Liver (tissue), 8 donors: ENCODE measurements at regions not wholly inside any gene's neighbourhood (a gene's known extent, or its start where the extent isn't known, plus 50 kb on each side); places are given as distances from the start of the nearest gene placed in this dataset.
"Not testable (repeated sequence)": the region's sequence is repeated elsewhere in the genome, so short reads cannot be mapped to it uniquely, and the experiment has no call there.

ENCODE experiments used
- DNase-seq: peaks from one replicate; pipeline ENCODE4 v3.0.0-alpha.2; 2017; ENCODE audit warnings: low spot score
- H3K27ac ChIP-seq, 2 donors: one replicate each; pipeline ENCODE4 v1.7.0; 2013; ENCODE audit warnings: inconsistent platforms in 2 of 2, low read length in 2 of 2, control low read depth in 1 of 2, low read depth in 1 of 2, mild to moderate bottlenecking in 1 of 2
- H3K27me3 ChIP-seq, 4 donors: one replicate each; pipeline versions ENCODE4 v1.6.1 to v1.7.0; 2013; ENCODE audit warnings: low read length in 3 of 4, inconsistent platforms in 1 of 4, mild to moderate bottlenecking in 1 of 4, moderate library complexity in 1 of 4; ENCODE audit not compliant: control insufficient read depth in 4 of 4, insufficient read depth in 4 of 4
- H3K36me3 ChIP-seq, 4 donors: one replicate each; pipeline versions ENCODE4 v1.6.1 to v1.7.0; 2013; ENCODE audit warnings: low read length in 3 of 4, mild to moderate bottlenecking in 3 of 4, low read depth in 1 of 4, moderate library complexity in 1 of 4; ENCODE audit not compliant: control insufficient read depth in 4 of 4, insufficient read depth in 3 of 4
- H3K4me1 ChIP-seq, 4 donors: one replicate each; pipeline versions ENCODE4 v1.6.1 to v1.7.0; 2013; ENCODE audit warnings: low read length in 3 of 4, mild to moderate bottlenecking in 3 of 4, moderate library complexity in 1 of 4; ENCODE audit not compliant: control insufficient read depth in 4 of 4, insufficient read depth in 4 of 4
- H3K4me3 ChIP-seq, 3 donors: one replicate each; pipeline versions ENCODE4 v1.6.1 to v1.7.0; 2013; ENCODE audit warnings: low read length in 3 of 3, control low read depth in 1 of 3, low read depth in 1 of 3, mild to moderate bottlenecking in 1 of 3
- H3K9ac ChIP-seq, 2 donors: one replicate each; pipeline ENCODE4 v1.7.0; 2013; ENCODE audit warnings: low read length in 2 of 2, mild to moderate bottlenecking in 2 of 2, moderate library complexity in 2 of 2, control low read depth in 1 of 2, low read depth in 1 of 2
- H3K9me3 ChIP-seq, 4 donors: one replicate each; pipeline versions ENCODE4 v1.6.1 to v1.7.0; 2013; ENCODE audit warnings: low read length in 3 of 4; ENCODE audit not compliant: control insufficient read depth in 4 of 4
- EGR1 ChIP-seq, 2 donors: IDR thresholded peaks; 2 replicates each; pipeline ENCODE4 v1.6.1; 2016 to 2018; ENCODE audit warnings: antibody characterized with exemption in 2 of 2, low read depth in 2 of 2
- FOXA1 ChIP-seq: IDR thresholded peaks from 2 replicates; pipeline ENCODE4 v1.6.1; 2016; ENCODE audit warnings: antibody characterized with exemption
- FOXA2 ChIP-seq: IDR thresholded peaks from 2 replicates; pipeline ENCODE4 v1.6.1; 2016; ENCODE audit warnings: antibody characterized with exemption
- GABPA ChIP-seq, 2 donors: IDR thresholded peaks in 1 of 2; conservative IDR thresholded peaks in 1 of 2; 2 replicates each; pipeline ENCODE4 v1.6.1; 2016; ENCODE audit warnings: antibody characterized with exemption in 2 of 2, mild to moderate bottlenecking in 1 of 2, moderate library complexity in 1 of 2
- HNF4A ChIP-seq, 2 donors: conservative IDR thresholded peaks; 2 replicates each; pipeline ENCODE4 v1.6.1; 2016; ENCODE audit warnings: antibody characterized with exemption in 2 of 2, mild to moderate bottlenecking in 2 of 2
- HNF4G ChIP-seq: IDR thresholded peaks from 2 replicates; pipeline ENCODE4 v1.6.1; 2016; ENCODE audit warnings: antibody characterized with exemption
- JUND ChIP-seq, 2 donors: IDR thresholded peaks; 2 replicates each; pipeline ENCODE4 v1.6.1; 2016; ENCODE audit warnings: antibody characterized with exemption in 2 of 2
- NR2F2 ChIP-seq: IDR thresholded peaks from 2 replicates; pipeline ENCODE4 v1.6.1; 2016; ENCODE audit warnings: antibody characterized with exemption
- RAD21 ChIP-seq, 2 donors: IDR thresholded peaks; 2 replicates each; pipeline ENCODE4 v1.6.1; 2016; ENCODE audit warnings: antibody characterized with exemption in 2 of 2, mild to moderate bottlenecking in 2 of 2
- RXRA ChIP-seq, 2 donors: IDR thresholded peaks; 2 replicates each; pipeline ENCODE4 v1.6.1; 2017 to 2018; ENCODE audit warnings: antibody characterized with exemption in 2 of 2, mild to moderate bottlenecking in 1 of 2
- SP1 ChIP-seq: IDR thresholded peaks from 2 replicates; pipeline ENCODE4 v1.6.1; 2018; ENCODE audit warnings: antibody characterized with exemption, mild to moderate bottlenecking
- TAF1 ChIP-seq: conservative IDR thresholded peaks from 2 replicates; pipeline ENCODE4 v1.6.1; 2016; ENCODE audit warnings: antibody characterized with exemption, mild to moderate bottlenecking
- YY1 ChIP-seq: IDR thresholded peaks from 2 replicates; pipeline ENCODE4 v1.6.1; 2016; ENCODE audit warnings: antibody characterized with exemption, mild to moderate bottlenecking
- WGBS: extraction: QIAGEN DNeasy Blood & Tissue Kit; methylation state at CpG from one replicate; pipeline ENCODE4 v1.1.7; 2013; 5-methylcytosine and 5-hydroxymethylcytosine counted together
- TF ChIP-seq, protein P1 (sequence below): IDR thresholded peaks from 2 replicates; pipeline ENCODE4 v1.6.1; 2016; ENCODE audit warnings: antibody characterized with exemption, mild to moderate bottlenecking
- TF ChIP-seq, protein P2 (sequence below): fragments of 150-350 bp; IDR thresholded peaks from 2 replicates; pipeline ENCODE4 v1.5.1; 2017; ENCODE audit warnings: improper control_type of control experiment, low read depth, low read length; ENCODE audit not compliant: missing input control
- TF ChIP-seq, protein P3 (sequence below): IDR thresholded peaks from 2 replicates; pipeline ENCODE4 v1.6.1; 2016; ENCODE audit warnings: antibody characterized with exemption
- TF ChIP-seq, protein P4 (sequence below): IDR thresholded peaks from 2 replicates; pipeline ENCODE4 v1.6.1; 2016; ENCODE audit warnings: antibody characterized with exemption
- TF ChIP-seq, protein P5 (sequence below): IDR thresholded peaks from 2 replicates; pipeline ENCODE4 v1.6.1; 2016; ENCODE audit warnings: antibody characterized with exemption
- donor health status: healthy.
- donor health status: healthy.
- donor health status: healthy.
- donor health status: healthy.
- donor health status: healthy.

DNA sequence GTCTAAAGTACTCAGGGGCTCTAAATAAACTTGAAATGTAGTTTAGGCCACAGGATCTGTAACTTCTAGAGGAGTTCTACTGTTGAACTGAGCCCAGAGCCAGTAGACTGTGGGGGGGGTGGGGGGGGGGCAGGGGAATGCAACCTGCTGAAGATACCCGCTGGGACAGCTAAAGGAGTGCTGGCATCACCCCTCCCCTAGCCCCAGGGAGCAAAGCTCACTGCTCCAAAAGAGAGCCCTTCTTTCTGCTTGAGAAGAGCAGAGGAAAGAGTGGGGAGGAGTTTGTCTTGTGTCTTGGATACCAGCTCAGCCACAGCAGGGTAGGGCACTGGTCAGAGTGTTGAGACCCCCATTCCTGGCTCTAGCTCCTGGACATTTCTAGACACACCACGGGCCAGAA, 414.0 kb upstream of the KLHL29 start:
- DNase-seq, result no peak
- Histone ChIP-seq H3K9ac (no peak overlapping the region), H3K36me3 (no peaks in the 10 kb centered on the region), H3K9me3 (no peaks in the 10 kb centered on the region), H3K27me3 (no peaks in the 10 kb centered on the region), H3K27ac (no peak overlapping the region), H3K4me1 (no peaks in the 10 kb centered on the region), H3K4me3 (no peak overlapping the region)
- TF ChIP-seq HNF4G (no peak), FOXA2 (no peak), RAD21 (IDR thresholded peaks at IDR 0.05) (no peak), TAF1 (no peak), NR2F2 (no peak), YY1 (no peak), SP1 (no peak), GABPA (IDR thresholded peaks at IDR 0.05 in 1 of 2, conservative IDR thresholded peaks at IDR 0.05 in 1 of 2) (no peak), EGR1 (IDR thresholded peaks at IDR 0.05; ENCODE audit: low read depth in 2 of 2) (no peak), RXRA (IDR thresholded peaks at IDR 0.05) (no peak), JUND (IDR thresholded peaks at IDR 0.05) (no peak), HNF4A (conservative IDR thresholded peaks at IDR 0.05) (no peak), FOXA1 (no peak)
- TF ChIP-seq, protein P1, sequence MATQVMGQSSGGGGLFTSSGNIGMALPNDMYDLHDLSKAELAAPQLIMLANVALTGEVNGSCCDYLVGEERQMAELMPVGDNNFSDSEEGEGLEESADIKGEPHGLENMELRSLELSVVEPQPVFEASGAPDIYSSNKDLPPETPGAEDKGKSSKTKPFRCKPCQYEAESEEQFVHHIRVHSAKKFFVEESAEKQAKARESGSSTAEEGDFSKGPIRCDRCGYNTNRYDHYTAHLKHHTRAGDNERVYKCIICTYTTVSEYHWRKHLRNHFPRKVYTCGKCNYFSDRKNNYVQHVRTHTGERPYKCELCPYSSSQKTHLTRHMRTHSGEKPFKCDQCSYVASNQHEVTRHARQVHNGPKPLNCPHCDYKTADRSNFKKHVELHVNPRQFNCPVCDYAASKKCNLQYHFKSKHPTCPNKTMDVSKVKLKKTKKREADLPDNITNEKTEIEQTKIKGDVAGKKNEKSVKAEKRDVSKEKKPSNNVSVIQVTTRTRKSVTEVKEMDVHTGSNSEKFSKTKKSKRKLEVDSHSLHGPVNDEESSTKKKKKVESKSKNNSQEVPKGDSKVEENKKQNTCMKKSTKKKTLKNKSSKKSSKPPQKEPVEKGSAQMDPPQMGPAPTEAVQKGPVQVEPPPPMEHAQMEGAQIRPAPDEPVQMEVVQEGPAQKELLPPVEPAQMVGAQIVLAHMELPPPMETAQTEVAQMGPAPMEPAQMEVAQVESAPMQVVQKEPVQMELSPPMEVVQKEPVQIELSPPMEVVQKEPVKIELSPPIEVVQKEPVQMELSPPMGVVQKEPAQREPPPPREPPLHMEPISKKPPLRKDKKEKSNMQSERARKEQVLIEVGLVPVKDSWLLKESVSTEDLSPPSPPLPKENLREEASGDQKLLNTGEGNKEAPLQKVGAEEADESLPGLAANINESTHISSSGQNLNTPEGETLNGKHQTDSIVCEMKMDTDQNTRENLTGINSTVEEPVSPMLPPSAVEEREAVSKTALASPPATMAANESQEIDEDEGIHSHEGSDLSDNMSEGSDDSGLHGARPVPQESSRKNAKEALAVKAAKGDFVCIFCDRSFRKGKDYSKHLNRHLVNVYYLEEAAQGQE, result no peak
- TF ChIP-seq, protein P2, sequence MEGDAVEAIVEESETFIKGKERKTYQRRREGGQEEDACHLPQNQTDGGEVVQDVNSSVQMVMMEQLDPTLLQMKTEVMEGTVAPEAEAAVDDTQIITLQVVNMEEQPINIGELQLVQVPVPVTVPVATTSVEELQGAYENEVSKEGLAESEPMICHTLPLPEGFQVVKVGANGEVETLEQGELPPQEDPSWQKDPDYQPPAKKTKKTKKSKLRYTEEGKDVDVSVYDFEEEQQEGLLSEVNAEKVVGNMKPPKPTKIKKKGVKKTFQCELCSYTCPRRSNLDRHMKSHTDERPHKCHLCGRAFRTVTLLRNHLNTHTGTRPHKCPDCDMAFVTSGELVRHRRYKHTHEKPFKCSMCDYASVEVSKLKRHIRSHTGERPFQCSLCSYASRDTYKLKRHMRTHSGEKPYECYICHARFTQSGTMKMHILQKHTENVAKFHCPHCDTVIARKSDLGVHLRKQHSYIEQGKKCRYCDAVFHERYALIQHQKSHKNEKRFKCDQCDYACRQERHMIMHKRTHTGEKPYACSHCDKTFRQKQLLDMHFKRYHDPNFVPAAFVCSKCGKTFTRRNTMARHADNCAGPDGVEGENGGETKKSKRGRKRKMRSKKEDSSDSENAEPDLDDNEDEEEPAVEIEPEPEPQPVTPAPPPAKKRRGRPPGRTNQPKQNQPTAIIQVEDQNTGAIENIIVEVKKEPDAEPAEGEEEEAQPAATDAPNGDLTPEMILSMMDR, result no peak
- TF ChIP-seq, protein P3, sequence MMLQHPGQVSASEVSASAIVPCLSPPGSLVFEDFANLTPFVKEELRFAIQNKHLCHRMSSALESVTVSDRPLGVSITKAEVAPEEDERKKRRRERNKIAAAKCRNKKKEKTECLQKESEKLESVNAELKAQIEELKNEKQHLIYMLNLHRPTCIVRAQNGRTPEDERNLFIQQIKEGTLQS, result no peak
- TF ChIP-seq, protein P4, sequence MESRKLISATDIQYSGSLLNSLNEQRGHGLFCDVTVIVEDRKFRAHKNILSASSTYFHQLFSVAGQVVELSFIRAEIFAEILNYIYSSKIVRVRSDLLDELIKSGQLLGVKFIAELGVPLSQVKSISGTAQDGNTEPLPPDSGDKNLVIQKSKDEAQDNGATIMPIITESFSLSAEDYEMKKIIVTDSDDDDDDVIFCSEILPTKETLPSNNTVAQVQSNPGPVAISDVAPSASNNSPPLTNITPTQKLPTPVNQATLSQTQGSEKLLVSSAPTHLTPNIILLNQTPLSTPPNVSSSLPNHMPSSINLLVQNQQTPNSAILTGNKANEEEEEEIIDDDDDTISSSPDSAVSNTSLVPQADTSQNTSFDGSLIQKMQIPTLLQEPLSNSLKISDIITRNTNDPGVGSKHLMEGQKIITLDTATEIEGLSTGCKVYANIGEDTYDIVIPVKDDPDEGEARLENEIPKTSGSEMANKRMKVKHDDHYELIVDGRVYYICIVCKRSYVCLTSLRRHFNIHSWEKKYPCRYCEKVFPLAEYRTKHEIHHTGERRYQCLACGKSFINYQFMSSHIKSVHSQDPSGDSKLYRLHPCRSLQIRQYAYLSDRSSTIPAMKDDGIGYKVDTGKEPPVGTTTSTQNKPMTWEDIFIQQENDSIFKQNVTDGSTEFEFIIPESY, result no peak
- 75% methylated on average over 2 of the region's 2 CpGs for WGBS

DNA sequence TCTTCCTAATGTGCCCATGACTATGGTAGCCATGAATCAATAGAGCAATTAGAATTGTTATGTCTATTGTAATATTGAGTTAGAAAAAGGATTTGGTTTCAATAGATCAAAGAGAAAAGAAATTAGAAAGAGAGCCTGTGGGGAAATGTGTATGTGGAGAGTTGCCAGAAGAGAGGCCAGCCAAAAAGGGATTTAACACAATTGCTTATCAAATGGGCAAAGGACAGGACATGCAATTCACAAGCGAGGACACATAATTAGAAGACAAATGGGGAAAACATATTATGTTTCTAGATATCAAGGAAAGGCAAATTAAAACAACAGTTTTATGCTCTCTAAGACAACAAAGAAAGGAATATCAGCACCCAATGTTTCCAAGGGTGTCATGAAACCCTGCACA, 403.2 kb upstream of the KLHL29 start:
- no peaks in the 10 kb centered on the region for H3K36me3 ChIP-seq
- H3K9me3 ChIP-seq, result no peaks in the 10 kb centered on the region
- peaks cover 0 to 7% (median 2%) of the 10 kb centered on the region in 4 donors for H3K4me1 ChIP-seq
- no peak overlapping the region for H3K9ac ChIP-seq
- 32% methylated on average over 1 of the region's 1 CpG for WGBS
- DNase-seq, result no peak
- H3K4me3 ChIP-seq, result no peak overlapping the region
- no peaks in the 10 kb centered on the region for H3K27me3 ChIP-seq
- H3K27ac ChIP-seq, result no peak overlapping the region
- TF ChIP-seq, protein P3, result no peak
- TF ChIP-seq, protein P4, result no peak
- peak; percentile 9 to 55 for TF ChIP-seq HNF4A (conservative IDR thresholded peaks at IDR 0.05)
- TF ChIP-seq, protein P5, sequence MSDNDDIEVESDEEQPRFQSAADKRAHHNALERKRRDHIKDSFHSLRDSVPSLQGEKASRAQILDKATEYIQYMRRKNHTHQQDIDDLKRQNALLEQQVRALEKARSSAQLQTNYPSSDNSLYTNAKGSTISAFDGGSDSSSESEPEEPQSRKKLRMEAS, result no peak
- TF ChIP-seq YY1, result no peak
- peak in 1 of 2 donors; percentile 43 for TF ChIP-seq RAD21 (IDR thresholded peaks at IDR 0.05)
- no peak for TF ChIP-seq GABPA (IDR thresholded peaks at IDR 0.05 in 1 of 2, conservative IDR thresholded peaks at IDR 0.05 in 1 of 2)

DNA sequence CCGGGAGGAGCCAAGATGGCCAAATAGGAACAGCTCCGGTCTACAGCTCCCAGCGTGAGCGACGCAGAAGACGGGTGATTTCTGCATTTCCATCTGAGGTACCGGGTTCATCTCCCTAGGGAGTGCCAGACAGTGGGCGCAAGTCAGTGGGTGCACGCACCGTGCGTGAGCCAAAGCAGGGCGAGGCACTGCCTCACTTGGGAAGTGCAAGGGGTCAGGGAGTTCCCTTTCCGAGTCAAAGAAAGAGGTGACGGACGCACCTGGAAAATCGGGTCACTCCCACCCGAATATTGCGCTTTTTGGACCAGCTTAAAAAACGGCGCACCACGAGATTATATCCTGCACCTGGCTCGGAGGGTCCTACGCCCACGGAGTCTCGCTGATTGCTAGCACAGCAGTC, 400.8 kb upstream of the KLHL29 start:
- H3K27ac ChIP-seq, H3K27me3 ChIP-seq, H3K36me3 ChIP-seq, H3K4me3 ChIP-seq, H3K9ac ChIP-seq, H3K9me3 ChIP-seq, H3K4me1 ChIP-seq, DNase-seq: not testable (repeated sequence)
- 98% methylated on average over 18 of the region's 25 CpGs for WGBS
